Stimulated activated CD4-positive, alpha-beta T cell treated with anti-CD3 and anti-CD28 coated beads, Interleukin-15, amount 100 ng/mL, for 24 hours (primary cell): ENCODE measurements at regions not wholly inside any gene's neighbourhood (a gene's known extent, or its start where the extent isn't known, plus 50 kb on each side); places are given as distances from the start of the nearest gene placed in this dataset.
"Not testable (repeated sequence)": the region's sequence is repeated elsewhere in the genome, so short reads cannot be mapped to it uniquely, and the experiment has no call there.

Experiments
- DNase-seq: peaks from one replicate; pipeline ENCODE4 v3.0.0-alpha.2; 2020

GRCh38 chr2:136319651-136320050 lies 201.7 kb upstream of the CXCR4 start:
- no peak for DNase-seq

DNA sequence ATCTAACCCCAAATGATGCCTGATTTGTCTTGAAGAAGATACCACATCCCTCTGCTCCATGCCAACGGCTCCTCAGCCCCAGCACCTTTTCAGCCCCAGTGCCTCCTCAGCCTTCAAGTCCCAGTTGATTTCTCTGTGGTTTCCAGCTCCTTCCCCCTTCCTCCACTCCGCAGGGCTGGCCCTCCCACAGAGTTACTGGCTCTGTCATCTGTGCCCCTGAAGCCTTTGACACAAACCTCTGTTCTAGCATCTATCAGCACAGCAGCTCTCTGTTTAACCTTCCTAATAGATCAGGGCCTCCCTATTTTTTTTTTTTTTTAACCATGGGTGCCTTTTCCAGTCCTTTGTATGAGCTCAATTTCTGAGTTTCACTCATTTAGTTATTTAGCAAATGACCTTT lies 201.3 kb upstream of the CXCR4 start:
- DNase-seq, result peak; percentile 72

- DNase-seq, result no peak
Measured at GRCh38 chr2:136314240-136314639, 196.3 kb upstream of the CXCR4 start.

DNA sequence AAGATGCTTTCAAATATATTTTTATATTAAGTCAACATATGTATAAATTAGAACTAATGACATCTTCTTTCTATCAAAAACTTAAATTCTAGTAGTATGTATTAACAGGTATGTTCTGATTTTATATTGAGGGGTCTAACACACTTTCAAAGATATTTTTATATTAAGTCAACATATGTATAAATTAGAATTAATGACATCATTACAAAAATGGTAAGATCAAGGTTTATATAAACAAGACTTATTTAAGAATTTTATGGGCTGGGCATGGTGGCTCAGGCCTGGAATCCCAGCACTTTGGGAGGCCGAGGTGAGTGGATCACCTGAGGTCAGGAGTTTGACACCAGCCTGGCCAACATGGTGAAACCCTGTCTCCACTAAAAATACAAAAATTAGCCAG lies 194.6 kb upstream of the CXCR4 start:
- not testable (repeated sequence) for DNase-seq

DNA sequence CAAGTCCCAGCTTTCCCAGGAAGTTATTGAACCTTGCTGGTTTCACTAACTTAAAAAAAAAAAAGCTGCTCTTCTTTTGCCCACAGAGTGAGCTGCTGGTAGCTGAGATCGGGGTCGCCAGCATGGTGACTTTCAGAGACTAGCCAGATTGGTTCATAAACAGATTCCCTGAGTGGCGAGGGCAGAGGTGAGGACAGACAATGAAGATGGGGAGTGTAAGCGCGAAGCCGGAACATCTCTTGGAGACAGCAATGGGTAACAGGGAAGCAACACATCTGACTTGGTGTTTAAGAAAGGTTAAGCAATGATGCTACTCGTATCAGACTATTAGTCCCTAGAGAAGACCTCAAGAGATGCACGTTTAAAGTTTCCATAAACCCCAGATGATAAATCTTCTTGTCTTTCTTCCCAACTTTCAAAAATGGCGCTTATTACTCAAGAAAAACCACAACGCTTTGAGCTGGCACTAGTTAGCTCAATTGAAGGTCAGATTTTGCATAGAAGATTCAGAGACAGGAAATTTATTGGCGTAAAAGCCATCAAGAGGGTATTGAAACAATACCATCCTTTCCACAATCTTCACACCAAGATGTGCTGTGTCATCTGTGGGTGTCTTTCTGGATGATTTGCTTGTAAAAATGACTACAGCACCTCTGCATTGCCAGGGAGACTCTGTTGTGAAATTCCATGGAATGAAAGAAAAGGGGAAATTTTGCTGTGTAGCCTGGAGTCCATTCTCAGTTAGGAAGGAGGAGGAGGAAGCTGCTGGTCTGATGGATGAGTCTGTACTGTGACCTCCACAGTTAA lies 193.1 kb upstream of the CXCR4 start:
- peak; percentile 36 for DNase-seq

DNA sequence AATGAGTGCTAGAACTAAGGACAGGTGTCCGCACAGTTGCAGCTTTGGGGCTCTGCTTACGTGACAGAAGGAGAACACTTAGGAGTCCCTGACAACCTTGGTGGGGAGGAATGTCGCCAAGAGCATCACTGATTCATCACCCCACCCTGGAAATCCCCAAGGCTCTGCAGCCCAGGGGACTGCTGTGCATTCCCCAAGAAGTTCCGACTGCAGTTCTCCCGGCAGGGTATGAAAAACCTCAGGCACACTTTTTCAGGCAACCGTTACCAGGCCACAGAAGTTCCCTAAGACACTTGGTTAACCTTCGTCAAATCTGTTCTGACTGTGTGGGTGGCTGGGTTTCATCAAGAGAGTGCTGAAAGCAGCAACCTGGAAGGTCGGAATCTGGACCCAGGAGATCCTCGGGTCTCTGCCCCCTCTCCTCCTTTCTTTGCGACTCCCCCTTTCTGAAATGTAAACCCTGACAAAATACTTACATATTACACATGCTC lies 192.1 kb upstream of the CXCR4 start:
- DNase-seq, result peak; percentile 55

DNA sequence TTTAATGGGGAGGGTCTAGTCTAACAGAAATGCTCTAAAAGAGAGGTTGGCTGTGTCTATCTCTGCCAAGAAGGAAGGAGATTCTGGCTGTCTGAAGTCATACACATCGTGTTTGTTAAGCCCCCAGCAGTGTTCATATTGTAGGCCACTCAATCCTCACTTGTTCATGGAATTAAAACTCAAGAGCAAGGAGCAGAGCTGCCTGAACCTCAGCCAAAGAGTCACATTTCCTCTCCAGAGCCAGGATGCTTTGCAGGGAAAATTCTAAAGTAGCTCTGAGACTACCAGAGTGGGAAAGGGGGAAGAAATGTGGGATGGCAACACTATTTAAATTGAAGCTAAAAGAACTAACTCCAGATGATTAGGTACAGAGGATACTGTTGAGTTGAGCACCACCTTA lies 190.7 kb upstream of the CXCR4 start:
- no peak for DNase-seq

DNA sequence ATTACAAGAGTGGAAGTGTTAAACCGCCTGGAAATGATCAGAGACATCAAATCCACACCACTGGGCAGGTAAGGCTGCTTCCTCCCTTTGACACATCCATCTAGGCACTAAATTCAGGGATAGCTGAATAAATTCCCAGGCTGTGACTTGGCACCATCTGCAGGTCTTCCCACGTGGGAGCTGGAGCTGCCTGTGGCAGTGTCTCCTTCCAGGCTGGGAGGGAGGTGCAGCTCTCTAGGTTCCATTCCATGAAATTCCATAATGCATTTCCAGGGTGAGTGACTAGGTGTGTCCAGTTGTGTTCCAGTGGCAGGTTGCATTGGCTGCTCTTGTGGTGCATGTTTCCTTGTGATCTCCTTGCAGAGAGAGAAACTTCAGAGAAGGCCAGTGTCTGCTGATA lies 188.9 kb upstream of the CXCR4 start:
- DNase-seq, result no peak

DNA sequence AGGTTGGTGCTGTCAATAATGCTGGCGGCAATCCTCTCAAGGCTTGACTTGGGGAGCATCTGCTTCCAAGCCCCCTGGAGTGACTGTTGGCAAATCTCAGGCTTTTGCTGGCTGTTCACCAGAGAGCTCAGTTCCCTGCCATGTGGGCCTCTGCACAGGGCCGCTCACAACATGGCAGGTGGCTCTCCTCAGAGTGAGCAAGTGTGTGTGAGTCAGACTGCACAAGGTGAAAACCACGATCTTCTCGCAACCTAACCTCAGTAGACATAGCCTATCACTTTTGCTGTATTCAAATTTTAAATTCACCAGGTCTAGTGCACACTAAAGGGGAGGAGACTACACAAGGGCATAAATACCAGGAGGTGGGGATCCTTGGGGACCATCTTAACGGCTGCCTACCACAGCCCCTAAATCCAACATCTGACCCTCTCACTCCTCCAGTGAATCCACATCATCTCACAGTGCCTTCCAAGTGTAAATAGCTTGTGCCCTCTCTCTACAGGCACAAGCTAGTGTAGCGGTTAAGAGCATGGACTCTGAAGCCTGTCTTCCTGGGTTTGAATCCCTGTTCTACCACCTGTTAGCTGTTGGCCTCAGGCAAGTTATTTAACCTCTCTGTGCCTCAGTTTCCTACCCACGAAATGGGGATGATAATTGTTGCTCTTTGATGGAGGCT lies 187.7 kb upstream of the CXCR4 start:
- DNase-seq, result peak; percentile 81

DNA sequence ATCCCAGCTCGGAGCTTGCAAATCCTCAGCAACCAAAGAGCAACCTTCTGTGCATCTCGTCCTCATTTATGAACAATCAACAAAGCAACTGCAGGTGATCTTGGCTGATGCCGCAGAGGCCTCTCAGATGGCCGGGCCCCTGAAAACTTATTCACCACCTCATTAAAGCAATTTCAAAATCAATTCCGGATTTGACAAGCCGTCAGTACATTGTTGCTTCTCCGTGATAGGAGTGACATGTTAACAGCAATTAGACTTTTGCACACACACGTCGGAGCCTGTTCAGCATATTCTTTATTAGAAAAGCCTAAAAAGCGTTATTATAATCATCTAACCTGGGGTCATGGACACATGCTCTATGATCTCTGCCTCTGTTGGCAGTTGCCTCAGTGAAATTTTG lies 183.1 kb upstream of the CXCR4 start:
- no peak for DNase-seq

DNA sequence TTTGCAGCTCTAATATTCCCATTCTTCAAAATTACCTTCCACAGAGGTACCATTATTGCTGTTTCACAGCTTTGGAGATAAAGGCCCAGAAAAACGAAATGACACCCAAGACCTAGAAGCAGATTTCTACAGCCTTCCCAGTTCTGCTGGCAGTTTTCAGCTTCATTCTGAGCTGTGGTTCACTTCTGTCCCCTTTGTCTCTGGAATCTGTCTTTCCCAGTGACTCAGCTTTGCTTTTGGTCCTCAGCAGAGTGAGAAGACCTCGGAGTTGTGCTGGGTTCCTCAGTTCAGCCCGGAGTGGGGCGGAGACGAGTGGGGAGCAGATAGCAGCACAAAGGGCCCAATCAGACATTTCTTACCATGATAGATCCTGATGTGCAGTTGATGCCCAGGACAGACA lies 180.7 kb upstream of the CXCR4 start:
- no peak for DNase-seq

DNA sequence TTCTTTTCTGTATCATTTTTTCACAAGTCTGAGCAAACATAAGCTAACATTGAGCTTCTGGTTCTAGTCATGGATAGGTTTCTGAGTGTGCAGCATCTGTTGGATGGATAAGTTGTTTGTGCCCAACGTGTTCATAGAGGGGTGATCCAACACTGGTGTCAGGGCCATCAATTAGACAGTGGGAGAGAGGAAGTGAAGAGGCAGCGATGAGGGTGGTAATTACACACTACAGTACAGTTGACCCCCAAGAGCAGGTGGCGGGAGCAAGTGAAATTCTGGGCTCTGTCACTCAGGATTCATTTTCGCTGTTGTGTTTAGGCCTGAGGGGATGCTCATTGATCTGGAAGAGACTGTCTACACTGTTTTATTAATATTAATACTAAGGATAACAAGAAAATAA lies 180.0 kb upstream of the CXCR4 start:
- DNase-seq, result no peak

DNA sequence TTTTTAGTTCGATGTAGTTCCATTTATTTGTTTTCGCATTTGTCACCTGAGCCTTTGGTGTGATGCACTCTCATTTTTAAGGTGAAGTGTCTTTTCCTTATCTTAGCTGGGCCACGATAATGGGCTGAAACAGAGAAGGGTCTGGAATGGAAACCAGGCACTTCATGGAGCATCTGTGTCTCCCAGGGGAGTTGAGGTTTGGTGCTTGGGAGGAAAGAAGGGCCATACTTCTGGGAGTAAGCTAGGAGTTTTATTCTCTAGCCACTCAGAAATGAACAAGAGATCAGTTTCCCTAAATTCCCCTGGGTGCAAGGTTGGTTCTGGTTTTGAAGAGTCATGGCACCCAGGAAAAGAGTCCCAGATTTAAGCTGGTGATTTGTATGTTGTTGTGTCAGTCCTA lies 179.4 kb upstream of the CXCR4 start:
- DNase-seq, result no peak

GRCh38 chr2:136295168-136295567 lies 177.2 kb upstream of the CXCR4 start:
- DNase-seq, result no peak

GRCh38 chr2:136291871-136292270 lies 173.9 kb upstream of the CXCR4 start:
- no peak for DNase-seq

DNA sequence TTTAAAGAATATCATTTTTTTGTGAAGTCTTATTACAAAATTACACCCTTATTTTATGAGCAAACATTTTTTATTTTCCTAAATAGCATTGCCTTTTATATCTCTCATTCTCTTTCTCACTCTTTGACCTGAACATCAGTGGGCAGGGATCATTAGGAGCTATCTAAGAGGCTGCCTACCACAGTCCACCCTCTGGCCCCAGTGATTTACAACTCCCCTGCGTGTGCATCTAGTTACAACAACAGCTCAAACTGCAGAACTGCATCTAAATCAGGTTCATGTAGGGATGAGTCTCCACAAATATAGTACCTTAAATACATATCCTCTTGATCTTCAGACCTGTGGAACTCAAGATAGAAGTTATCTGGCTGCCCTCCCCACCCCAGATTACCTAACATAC lies 172.4 kb upstream of the CXCR4 start:
- DNase-seq, result no peak

- no peak for DNase-seq
Measured at GRCh38 chr2:136288249-136288648, 170.3 kb upstream of the CXCR4 start.

DNA sequence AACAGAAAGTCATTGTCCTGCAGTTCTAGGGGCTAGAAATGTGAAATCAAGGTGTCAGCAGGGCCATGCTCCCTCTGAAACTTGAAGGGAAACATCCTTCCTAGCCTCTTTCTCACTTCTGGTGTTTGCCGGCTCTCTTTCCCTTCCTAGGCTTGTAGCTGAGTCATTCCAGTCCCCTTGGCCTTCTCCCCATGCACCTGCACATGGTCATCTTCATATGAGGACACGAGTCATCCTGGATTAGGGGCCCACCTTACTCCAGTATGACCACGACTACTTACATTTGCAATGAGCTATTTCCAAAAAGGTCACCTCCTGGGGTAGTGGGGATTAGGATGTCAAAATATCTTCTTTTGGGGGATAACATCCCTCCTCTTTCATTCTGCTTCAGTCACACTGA lies 168.5 kb upstream of the CXCR4 start:
- DNase-seq, result no peak

- no peak for DNase-seq
Measured at GRCh38 chr2:136284226-136285119, 166.5 kb upstream of the CXCR4 start.

DNA sequence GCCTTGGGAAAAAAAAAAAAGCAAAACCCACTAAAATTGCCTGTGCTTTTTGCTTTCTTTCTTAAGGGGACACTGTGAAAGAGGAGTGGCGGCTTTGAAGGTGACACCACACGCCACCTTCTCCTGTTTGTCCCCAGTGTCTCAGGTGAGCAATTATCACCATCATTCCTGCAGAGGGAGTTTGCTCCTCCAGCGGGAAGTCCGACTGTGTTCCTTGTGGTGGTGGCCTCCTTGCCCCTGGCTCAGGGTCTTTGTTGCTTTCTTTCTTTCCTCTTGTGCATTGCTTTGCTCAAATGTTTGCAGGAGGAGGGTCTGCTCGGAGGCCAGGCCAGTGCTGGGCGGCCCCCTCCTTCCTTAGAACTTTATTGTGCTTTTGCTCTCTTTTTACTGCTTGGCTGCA lies 164.3 kb upstream of the CXCR4 start:
- DNase-seq, result no peak

DNA sequence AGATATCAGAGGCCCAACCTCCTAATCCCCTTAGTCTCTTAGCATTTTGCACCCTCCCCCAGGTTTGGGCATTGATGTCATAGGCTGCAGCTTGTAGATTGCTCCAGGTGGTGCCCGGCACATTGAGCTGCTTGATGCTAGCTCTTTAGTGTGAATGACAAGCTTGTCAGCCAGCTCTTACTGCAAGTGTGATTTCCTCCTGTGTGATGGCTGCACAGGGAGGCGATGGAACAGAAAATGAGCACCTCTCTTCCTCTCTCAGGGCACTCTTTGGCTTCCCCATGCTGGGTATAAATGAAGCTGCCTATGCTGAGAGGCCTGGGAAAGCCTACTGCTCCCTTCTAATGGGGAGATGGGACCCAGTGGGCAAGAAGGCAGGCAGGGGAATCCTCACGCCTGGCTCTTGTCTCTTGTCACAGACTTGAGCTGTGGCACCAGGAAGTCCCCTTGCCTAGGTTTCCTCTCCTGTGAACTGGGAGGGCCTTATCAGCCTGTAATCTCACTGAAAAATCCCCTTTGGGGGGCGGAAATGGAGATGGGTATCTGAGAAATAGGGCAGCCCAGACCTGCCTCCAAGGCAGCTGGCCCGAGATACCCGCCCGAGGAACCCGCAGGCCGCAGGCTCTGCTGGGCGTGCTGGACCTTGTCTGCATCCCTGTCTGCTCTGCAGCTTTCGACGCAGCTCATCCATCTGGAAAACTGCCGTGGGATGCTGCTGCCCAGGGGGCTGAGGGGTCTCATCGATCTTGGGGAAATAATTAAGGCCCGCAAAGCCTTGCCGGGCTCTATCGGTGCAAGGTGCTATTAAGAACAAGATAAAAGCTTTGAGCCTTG lies 163.5 kb upstream of the CXCR4 start:
- DNase-seq, result peak; percentile 36

DNA sequence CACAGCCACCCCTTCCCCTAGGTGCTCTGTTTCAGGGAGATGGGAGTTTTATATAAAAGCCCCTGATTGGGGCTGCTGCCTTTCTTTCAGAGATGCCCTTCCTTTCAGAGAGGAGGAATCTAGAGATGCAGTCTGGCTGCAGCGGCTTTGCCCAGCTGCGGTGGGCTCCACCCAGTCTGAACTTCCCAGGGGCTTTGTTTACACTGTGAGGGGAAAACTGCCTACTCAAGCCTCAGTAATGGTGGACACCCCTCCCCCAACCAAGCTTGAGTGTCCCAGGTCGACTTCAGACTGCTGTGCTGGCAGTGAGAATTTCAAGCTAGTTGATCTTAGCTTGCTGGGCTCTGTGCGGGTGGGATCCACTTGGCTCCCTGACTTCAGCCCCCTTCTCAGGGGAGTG lies 148.4 kb upstream of the CXCR4 start:
- not testable (repeated sequence) for DNase-seq

- DNase-seq, result no peak
Measured at GRCh38 chr2:136259551-136259950, 141.6 kb upstream of the CXCR4 start.
